Calu3 (cell line): ENCODE measurements at regions not wholly inside any gene's neighbourhood (a gene's known extent, or its start where the extent isn't known, plus 50 kb on each side); places are given as distances from the start of the nearest gene placed in this dataset.

Experiments
- BruUV-seq: library from RNA; stranded (reverse); fragments of 400-500 nt; replicated peaks from 2 replicates; lab custom pipeline; 2021; lab: Mats Ljungman, UMichigan
- CTCF ChIA-PET: fragments of 300-600 bp; sonication (Branson Sonifier 250); formaldehyde crosslinking; loops from one replicate; lab custom pipeline; 2022; ENCODE audit warnings: antibody characterized with exemption; lab: Charles Lee
- DNase-seq: peaks from one replicate; pipeline ENCODE4 v3.0.0; 2022
- H3K27ac Mint-ChIP-seq: one replicate; pipeline ENCODE4 v1.8.0; 2022; ENCODE audit warnings: mixed read lengths; ENCODE audit not compliant: unreplicated experiment
- H3K27me3 Mint-ChIP-seq: one replicate; pipeline ENCODE4 v1.8.0; 2022; ENCODE audit warnings: mixed read lengths; ENCODE audit not compliant: unreplicated experiment
- H3K36me3 Mint-ChIP-seq: one replicate; pipeline ENCODE4 v1.8.0; 2022; ENCODE audit warnings: mild to moderate bottlenecking, moderate library complexity, mixed read lengths; ENCODE audit not compliant: insufficient read depth, unreplicated experiment
- H3K4me1 Mint-ChIP-seq: one replicate; pipeline ENCODE4 v1.8.0; 2022; ENCODE audit warnings: mild to moderate bottlenecking, low read depth, mixed read lengths; ENCODE audit not compliant: unreplicated experiment
- H3K4me3 Mint-ChIP-seq: one replicate; pipeline ENCODE4 v1.8.0; 2022; ENCODE audit warnings: mild to moderate bottlenecking, low read depth, moderate library complexity, mixed read lengths; ENCODE audit not compliant: unreplicated experiment
- H3K9me3 Mint-ChIP-seq: one replicate; pipeline ENCODE4 v1.8.0; 2022; ENCODE audit warnings: low read depth, mixed read lengths; ENCODE audit not compliant: unreplicated experiment
- CTCF ChIP-seq: fragments of 200-600 bp; IDR thresholded peaks from one replicate; pipeline ENCODE4 v1.8.0; 2022; ENCODE audit warnings: antibody characterized with exemption; ENCODE audit not compliant: unreplicated experiment
- intact Hi-C: fragments of 100-400 bp; cut with micrococcal nuclease; formaldehyde crosslinking; loops from one replicate; pipeline ENCODE4 v1.10.0; 2022; ENCODE audit not compliant: unreplicated experiment

GRCh38 chr9:134589748-134590147, 51.9 kb upstream of the COL5A1 start:
- intact Hi-C loops, result no loop called here
- no TSS peak for BruUV-seq
- Mint-ChIP-seq H3K9me3 (no peaks in the 10 kb centered on the region), H3K4me1 (no peaks in the 10 kb centered on the region), H3K27me3 (peaks cover 14% of the 10 kb centered on the region), H3K4me3 (no peak overlapping the region), H3K27ac (no peak overlapping the region), H3K36me3 (no peaks in the 10 kb centered on the region)
- no peak for DNase-seq
- no peak for TF ChIP-seq CTCF
- CTCF ChIA-PET, result interaction anchor here (0.8 kb wide), 1 partner anchor 46 kb away, joined by 4 read pairs; no protein-coding TSS in a partner anchor

GRCh38 chr9:134590240-134591081, 51.1 kb upstream of the COL5A1 start:
- Mint-ChIP-seq H3K27ac (no peak overlapping the region), H3K27me3 (peaks cover 14% of the 10 kb centered on the region), H3K9me3 (no peaks in the 10 kb centered on the region), H3K4me1 (no peaks in the 10 kb centered on the region), H3K4me3 (no peak overlapping the region), H3K36me3 (no peaks in the 10 kb centered on the region)
- intact Hi-C loops, result no loop called here
- BruUV-seq, result no TSS peak
- CTCF ChIA-PET, result interaction anchor here (0.8 kb wide), 1 partner anchor 46 kb away, joined by 4 read pairs; no protein-coding TSS in a partner anchor
- TF ChIP-seq CTCF, result no peak
- no peak for DNase-seq

- BruUV-seq, result no TSS peak
- Mint-ChIP-seq H3K36me3 (no peaks in the 10 kb centered on the region), H3K27ac (no peak overlapping the region), H3K27me3 (peaks cover 14% of the 10 kb centered on the region), H3K9me3 (no peaks in the 10 kb centered on the region), H3K4me3 (no peak overlapping the region), H3K4me1 (no peaks in the 10 kb centered on the region)
- DNase-seq, result no peak
- CTCF ChIA-PET, result no interaction called here
- intact Hi-C loops, result no loop called here
- no peak for TF ChIP-seq CTCF
These were observed 50.5 kb upstream of the COL5A1 start for GRCh38 chr9:134591082-134591571.

- H3K4me3 Mint-ChIP-seq, result no peak overlapping the region
- no peak for TF ChIP-seq CTCF
- no peaks in the 10 kb centered on the region for H3K36me3 Mint-ChIP-seq
- H3K9me3 Mint-ChIP-seq, result no peaks in the 10 kb centered on the region
- peaks cover 14% of the 10 kb centered on the region for H3K27me3 Mint-ChIP-seq
- no peak for DNase-seq
- no peak overlapping the region for H3K27ac Mint-ChIP-seq
- no peaks in the 10 kb centered on the region for H3K4me1 Mint-ChIP-seq
- CTCF ChIA-PET, result no interaction called here
- intact Hi-C loops, result no loop called here
- BruUV-seq, result no TSS peak
These were observed 50.0 kb upstream of the COL5A1 start for GRCh38 chr9:134591573-134591981.
